ENCODE measurements at regions not wholly inside any gene's neighbourhood (a gene's known extent, or its start where the extent isn't known, plus 50 kb on each side); places are given as distances from the start of the nearest gene placed in this dataset.

DNA sequence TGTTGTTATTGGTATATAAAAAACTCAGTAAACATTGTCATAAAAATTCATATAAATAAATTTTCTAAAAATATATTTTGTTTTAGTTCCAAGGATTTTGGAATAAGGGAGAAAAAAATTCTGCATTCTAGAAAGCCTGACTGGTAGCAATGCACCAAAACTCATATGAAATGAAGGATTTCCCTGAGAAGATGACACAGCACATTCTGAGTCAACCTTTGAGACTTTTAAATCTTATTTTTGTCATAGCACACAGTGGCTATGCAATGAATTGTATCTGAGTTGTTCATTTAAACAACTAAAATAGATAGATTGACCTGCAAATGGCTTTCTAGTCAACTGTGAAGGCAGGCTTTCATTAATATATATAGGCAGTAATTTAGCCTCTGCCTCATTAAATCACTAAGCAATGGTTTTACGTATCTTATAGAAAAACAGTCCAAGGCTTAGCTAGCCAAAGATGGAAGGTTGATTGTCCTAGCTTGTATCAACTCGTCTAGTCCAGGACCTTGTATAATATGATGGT is 239.1 kb upstream of the NEIL3 start:
- TF ChIP-seq, protein P1, sequence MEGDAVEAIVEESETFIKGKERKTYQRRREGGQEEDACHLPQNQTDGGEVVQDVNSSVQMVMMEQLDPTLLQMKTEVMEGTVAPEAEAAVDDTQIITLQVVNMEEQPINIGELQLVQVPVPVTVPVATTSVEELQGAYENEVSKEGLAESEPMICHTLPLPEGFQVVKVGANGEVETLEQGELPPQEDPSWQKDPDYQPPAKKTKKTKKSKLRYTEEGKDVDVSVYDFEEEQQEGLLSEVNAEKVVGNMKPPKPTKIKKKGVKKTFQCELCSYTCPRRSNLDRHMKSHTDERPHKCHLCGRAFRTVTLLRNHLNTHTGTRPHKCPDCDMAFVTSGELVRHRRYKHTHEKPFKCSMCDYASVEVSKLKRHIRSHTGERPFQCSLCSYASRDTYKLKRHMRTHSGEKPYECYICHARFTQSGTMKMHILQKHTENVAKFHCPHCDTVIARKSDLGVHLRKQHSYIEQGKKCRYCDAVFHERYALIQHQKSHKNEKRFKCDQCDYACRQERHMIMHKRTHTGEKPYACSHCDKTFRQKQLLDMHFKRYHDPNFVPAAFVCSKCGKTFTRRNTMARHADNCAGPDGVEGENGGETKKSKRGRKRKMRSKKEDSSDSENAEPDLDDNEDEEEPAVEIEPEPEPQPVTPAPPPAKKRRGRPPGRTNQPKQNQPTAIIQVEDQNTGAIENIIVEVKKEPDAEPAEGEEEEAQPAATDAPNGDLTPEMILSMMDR (IDR thresholded peaks at IDR 0.05): no peak
- no peak for TF ChIP-seq POLR2A (IDR thresholded peaks at IDR 0.05)
